Psoas muscle (tissue), 7 donors: ENCODE measurements at regions not wholly inside any gene's neighbourhood (a gene's known extent, or its start where the extent isn't known, plus 50 kb on each side); places are given as distances from the start of the nearest gene placed in this dataset.

ENCODE experiments used
- ATAC-seq, 4 donors: fragments of 200-7000 bp; cut with Tn5 transposase; one replicate each; pipeline ENCODE4 v1.9.1; 2020; ENCODE audit warnings: moderate library complexity in 3 of 4, mild to moderate bottlenecking in 2 of 4
- DNase-seq, 2 donors: peaks; one replicate each; pipeline ENCODE4 v3.0.0-alpha.2; 2020
- H3K27ac ChIP-seq: fragments of 200-600 bp; one replicate; pipeline ENCODE4 v1.8.0; 2022
- H3K27me3 ChIP-seq, 3 donors: fragments of 200-600 bp in 1 of 3; one replicate each; pipeline versions ENCODE4 v1.6.1 to v1.8.0; 2013 to 2022; ENCODE audit warnings: low read length in 2 of 3, mild to moderate bottlenecking in 2 of 3, moderate library complexity in 1 of 3; ENCODE audit not compliant: insufficient read depth in 3 of 3
- H3K36me3 ChIP-seq, 2 donors: fragments of 200-600 bp in 1 of 2; one replicate each; pipeline versions ENCODE4 v1.6.1 to v1.8.0; 2013 to 2022; ENCODE audit warnings: low read depth in 1 of 2, mild to moderate bottlenecking in 1 of 2, moderate library complexity in 1 of 2; ENCODE audit not compliant: insufficient read depth in 1 of 2
- H3K4me1 ChIP-seq: fragments of 200-600 bp; one replicate; pipeline ENCODE4 v1.8.0; 2022
- H3K4me3 ChIP-seq: fragments of 200-600 bp; one replicate; pipeline ENCODE4 v1.8.0; 2022; ENCODE audit warnings: mild to moderate bottlenecking
- H3K9me3 ChIP-seq: fragments of 200-600 bp; one replicate; pipeline ENCODE4 v1.8.0; 2022
- WGBS, 3 donors: extraction: QIAGEN DNeasy Blood & Tissue Kit; methylation state at CpG; one replicate each; pipeline versions ENCODE4 v1.1.6 to v1.1.7; 2013; 5-methylcytosine and 5-hydroxymethylcytosine counted together
- intact Hi-C, 2 donors: fragments of 100-400 bp; cut with DNase I; formaldehyde crosslinking; loops; one replicate each; pipeline versions ENCODE4 v1.11.0 to v1.14.2; 2022
- TF ChIP-seq, protein P1 (sequence below): fragments of 200-600 bp; IDR thresholded peaks from one replicate; pipeline ENCODE4 v1.8.0; 2022; ENCODE audit warnings: antibody characterized with exemption
- donor health status: healthy with polysubstance abuse.
- donor health status: DM: no; HTN: no; CAD: no; lungs with moderate emphysema.
- donor health status: Bipolar disorder and iron deficiency.
- donor health status: healthy.
- donor health status: DM: yes; HTN: yes; CAD: no.
- donor health status: DM: no; HTN: no; CAD: no.
- donor health status: DM: yes; HTN: yes; CAD: no.

DNA sequence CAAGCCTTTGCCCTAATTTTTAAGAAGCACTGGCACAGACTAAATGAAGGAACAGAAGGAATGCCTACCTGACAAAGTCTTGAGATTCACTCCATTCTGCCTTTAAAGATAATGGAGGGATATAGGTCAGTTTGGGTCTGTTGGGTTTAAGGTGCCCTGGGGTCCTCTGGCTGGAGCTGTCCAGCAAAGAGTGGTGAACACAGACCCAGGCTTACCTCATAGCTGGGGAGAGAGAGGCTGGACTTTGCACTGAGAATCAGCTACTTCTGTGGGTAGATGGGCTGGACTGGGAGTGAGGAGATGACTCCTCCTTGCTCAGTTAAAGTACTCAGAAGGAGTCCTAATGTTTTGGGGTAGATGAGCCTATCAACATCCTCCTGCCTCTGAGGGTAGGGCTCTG is 64.4 kb upstream of the CXCR4 start:
- H3K9me3 ChIP-seq: no peaks in the 10 kb centered on the region
- no peak for ATAC-seq
- H3K36me3 ChIP-seq: no peaks in the 10 kb centered on the region
- no peak overlapping the region for H3K4me3 ChIP-seq
- no peak overlapping the region for H3K27ac ChIP-seq
- no peak for DNase-seq
- TF ChIP-seq, protein P1, sequence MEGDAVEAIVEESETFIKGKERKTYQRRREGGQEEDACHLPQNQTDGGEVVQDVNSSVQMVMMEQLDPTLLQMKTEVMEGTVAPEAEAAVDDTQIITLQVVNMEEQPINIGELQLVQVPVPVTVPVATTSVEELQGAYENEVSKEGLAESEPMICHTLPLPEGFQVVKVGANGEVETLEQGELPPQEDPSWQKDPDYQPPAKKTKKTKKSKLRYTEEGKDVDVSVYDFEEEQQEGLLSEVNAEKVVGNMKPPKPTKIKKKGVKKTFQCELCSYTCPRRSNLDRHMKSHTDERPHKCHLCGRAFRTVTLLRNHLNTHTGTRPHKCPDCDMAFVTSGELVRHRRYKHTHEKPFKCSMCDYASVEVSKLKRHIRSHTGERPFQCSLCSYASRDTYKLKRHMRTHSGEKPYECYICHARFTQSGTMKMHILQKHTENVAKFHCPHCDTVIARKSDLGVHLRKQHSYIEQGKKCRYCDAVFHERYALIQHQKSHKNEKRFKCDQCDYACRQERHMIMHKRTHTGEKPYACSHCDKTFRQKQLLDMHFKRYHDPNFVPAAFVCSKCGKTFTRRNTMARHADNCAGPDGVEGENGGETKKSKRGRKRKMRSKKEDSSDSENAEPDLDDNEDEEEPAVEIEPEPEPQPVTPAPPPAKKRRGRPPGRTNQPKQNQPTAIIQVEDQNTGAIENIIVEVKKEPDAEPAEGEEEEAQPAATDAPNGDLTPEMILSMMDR: no peak
- intact Hi-C loops: no loop called here
- H3K27me3 ChIP-seq: peaks cover 0 to 1% (median 0%) of the 10 kb centered on the region in 3 donors
- H3K4me1 ChIP-seq: no peaks in the 10 kb centered on the region

DNA sequence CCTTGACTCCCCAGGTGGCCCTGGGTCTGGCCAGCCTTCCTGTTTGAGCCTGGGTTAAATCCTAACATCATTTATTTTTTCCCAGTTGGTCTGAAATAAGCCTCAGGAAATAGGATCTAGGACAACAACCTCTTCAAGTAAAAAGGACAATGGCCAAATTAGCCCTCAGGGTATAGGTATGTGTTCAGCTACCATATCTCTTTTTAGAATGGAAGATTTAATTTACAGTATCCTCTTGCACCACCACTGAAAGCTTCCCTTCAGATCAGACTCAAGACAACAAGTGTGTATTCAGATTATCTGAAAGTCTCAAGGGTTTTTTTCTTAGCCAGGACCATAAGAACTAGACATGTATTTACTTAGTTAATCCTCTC is 61.6 kb upstream of the CXCR4 start:
- Histone ChIP-seq H3K27ac (no peak overlapping the region), H3K27me3 (peaks cover 0 to 3% (median 0%) of the 10 kb centered on the region in 3 donors), H3K36me3 (no peaks in the 10 kb centered on the region), H3K4me3 (no peak overlapping the region), H3K4me1 (no peaks in the 10 kb centered on the region), H3K9me3 (no peaks in the 10 kb centered on the region)
- ATAC-seq (no peak), DNase-seq (no peak)
- intact Hi-C loops: no loop called here
- TF ChIP-seq, protein P1: no peak

DNA sequence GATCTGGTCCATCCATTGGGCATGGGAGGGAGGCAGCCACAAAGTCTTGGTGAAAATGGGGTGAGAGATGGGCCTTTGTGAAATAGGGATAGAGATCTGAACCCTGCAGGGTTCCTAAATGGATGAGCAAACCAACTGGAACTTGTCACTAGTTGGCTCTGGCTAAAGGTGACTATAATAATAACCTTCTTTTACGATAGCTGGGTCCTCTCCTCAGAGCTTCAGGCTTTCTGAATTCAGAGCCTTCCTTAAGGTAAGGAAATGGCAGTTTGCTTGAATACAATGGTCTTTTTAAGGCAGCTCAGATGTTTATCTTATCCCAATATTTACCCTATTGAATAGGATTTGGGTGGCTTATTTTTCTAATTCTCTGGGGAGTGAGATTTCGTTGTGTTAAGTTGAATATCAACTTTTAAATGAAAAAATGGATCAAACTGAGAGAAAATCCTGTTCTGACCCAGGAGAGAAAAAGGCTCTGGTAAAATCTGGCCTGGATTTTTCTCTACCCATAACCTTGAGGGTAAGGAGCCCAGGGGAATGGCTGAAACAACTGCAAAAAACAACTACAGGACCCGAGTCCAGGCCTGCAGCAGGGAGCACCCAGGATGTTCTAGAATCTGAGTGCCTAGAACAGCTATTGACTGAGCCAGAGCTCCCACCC is 61.1 kb upstream of the CXCR4 start:
- no peak overlapping the region for H3K27ac ChIP-seq
- TF ChIP-seq, protein P1: no peak
- H3K9me3 ChIP-seq: no peaks in the 10 kb centered on the region
- intact Hi-C loops: no loop called here
- no peak overlapping the region for H3K4me3 ChIP-seq
- ATAC-seq (no peak), DNase-seq (no peak)
- no peaks in the 10 kb centered on the region for H3K36me3 ChIP-seq
- peaks cover 0 to 3% (median 0%) of the 10 kb centered on the region in 3 donors for H3K27me3 ChIP-seq
- WGBS, 3 donors: 45 to 57% (median 52%) methylated on average over 3 of the region's 3 CpGs
- no peaks in the 10 kb centered on the region for H3K4me1 ChIP-seq

DNA sequence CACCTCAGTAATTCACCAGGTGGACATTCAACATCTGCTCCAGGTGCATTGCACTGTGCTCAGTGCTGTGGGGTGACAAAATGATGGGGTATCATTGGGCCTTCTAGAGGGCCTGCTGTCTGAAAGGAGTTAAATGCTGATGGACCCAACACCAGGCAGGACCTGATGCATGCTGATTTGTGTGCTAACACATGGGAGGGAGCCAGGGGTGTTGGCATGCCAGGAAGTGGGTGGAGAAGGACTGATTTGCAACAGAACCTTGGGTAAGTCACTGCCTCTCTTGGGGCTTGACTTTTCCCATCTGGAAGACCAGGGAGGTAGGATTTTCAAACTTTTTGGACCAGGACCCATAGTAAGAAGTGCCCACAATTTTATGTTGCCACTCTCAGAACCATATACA is 57.9 kb upstream of the CXCR4 start:
- no peak for ATAC-seq
- no peak for DNase-seq
- intact Hi-C loops: no loop called here

More for the DNA sequence above, 57.9 kb upstream of the CXCR4 start:
- TF ChIP-seq, protein P1: no peak
- Histone ChIP-seq H3K4me3 (no peak overlapping the region), H3K36me3 (no peaks in the 10 kb centered on the region), H3K9me3 (no peaks in the 10 kb centered on the region), H3K27ac (no peak overlapping the region), H3K27me3 (peaks cover 0 to 3% (median 0%) of the 10 kb centered on the region in 3 donors), H3K4me1 (no peaks in the 10 kb centered on the region)
